ENCODE measurements at regions not wholly inside any gene's neighbourhood (a gene's known extent, or its start where the extent isn't known, plus 50 kb on each side); places are given as distances from the start of the nearest gene placed in this dataset.

- H3K4me3 ChIP-seq (ENCODE audit: insufficient read depth, low read depth, low read length, poor library complexity, severe bottlenecking), result peak overlapping the region; percentile 69
- H3K27ac ChIP-seq (ENCODE audit: insufficient read depth, low read length, poor library complexity, severe bottlenecking), result peak overlapping the region; percentile 72
- peaks cover 3% of the 10 kb centered on the region for H3K9me3 ChIP-seq (ENCODE audit: control insufficient read depth, low read length)
- no peaks in the 10 kb centered on the region for H3K36me3 ChIP-seq (ENCODE audit: control insufficient read depth, insufficient read depth, low read length)
- DNase-seq, result no peak
- H3K27me3 ChIP-seq (replicated peaks; ENCODE audit: control insufficient read depth, insufficient read depth, low read length, poor library complexity, severe bottlenecking), result no peaks in the 10 kb centered on the region
- peaks cover 9% of the 10 kb centered on the region for H3K4me1 ChIP-seq (ENCODE audit: control insufficient read depth, insufficient read depth, low read length, poor library complexity, severe bottlenecking)
Measured at GRCh38 chr1:212557739-212558692, 50.5 kb upstream of the ATF3 start.

DNA sequence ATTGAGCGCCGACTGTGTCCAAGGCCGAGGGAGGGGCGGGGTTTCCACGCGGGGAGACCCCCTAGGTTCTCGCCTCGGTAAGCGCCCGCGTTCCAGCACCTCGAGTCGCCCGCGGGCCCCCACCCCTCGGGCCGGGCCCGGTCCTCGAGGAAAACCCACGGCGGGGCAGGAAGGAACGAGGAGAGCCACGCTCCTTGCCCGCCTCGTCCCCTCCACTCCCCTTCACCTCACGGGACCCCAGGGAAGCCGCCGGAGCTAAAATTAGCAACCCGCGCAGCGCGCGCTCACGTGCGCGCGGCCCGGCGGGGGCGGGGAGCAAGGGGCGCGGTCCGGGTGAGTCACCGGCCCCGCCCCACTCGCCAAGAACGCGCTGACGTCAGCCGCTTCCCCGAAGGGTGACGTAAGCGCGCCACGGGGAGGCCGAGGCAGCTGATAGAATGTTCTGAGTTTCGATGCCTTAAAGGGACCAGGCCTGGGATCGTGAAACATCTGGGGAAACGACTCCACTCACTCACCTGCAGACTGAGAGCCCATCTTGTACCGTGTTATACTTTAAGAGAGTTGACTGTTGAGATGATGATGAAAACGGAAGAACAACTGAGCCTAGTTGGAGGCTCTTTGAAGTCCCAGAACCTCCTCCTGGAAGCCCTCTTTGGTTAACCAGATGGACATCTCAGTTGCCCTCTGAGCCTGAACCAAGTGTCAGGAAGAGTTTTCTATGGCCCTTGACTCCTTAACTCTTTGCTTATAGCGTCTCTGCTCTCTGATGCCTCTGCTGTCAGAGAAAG is 49.7 kb upstream of the ATF3 start:
- peak overlapping the region; percentile 69 for H3K4me3 ChIP-seq (ENCODE audit: insufficient read depth, low read depth, low read length, poor library complexity, severe bottlenecking)
- H3K27me3 ChIP-seq (replicated peaks; ENCODE audit: control insufficient read depth, insufficient read depth, low read length, poor library complexity, severe bottlenecking), result no peaks in the 10 kb centered on the region
- peaks cover 9% of the 10 kb centered on the region for H3K4me1 ChIP-seq (ENCODE audit: control insufficient read depth, insufficient read depth, low read length, poor library complexity, severe bottlenecking)
- no peaks in the 10 kb centered on the region for H3K36me3 ChIP-seq (ENCODE audit: control insufficient read depth, insufficient read depth, low read length)
- peak overlapping the region; percentile 72 for H3K27ac ChIP-seq (ENCODE audit: insufficient read depth, low read length, poor library complexity, severe bottlenecking)
- peaks cover 3% of the 10 kb centered on the region for H3K9me3 ChIP-seq (ENCODE audit: control insufficient read depth, low read length)
- peak; percentile 85 to 86 (median 86) for DNase-seq
